ENCODE measurements at regions not wholly inside any gene's neighbourhood (a gene's known extent, or its start where the extent isn't known, plus 50 kb on each side); places are given as distances from the start of the nearest gene placed in this dataset.

- Histone ChIP-seq H3K9me3 (ENCODE audit: control insufficient read depth in 5 of 5, low read length in 5 of 5) (no peaks in the 10 kb centered on the region), H3K4me3 (ENCODE audit: low read depth in 1 of 5, low read length in 5 of 5) (no peak overlapping the region), H3K4me1 (ENCODE audit: control insufficient read depth in 5 of 5, insufficient read depth in 5 of 5, low read length in 5 of 5) (no peaks in the 10 kb centered on the region), H3K9ac (ENCODE audit: low read length in 5 of 5) (no peak overlapping the region), H3K36me3 (ENCODE audit: control insufficient read depth in 5 of 5, insufficient read depth in 5 of 5, low read length in 5 of 5) (no peaks in the 10 kb centered on the region), H3K27me3 (ENCODE audit: control insufficient read depth in 5 of 5, insufficient read depth in 4 of 5, low read length in 5 of 5) (no peaks in the 10 kb centered on the region), H3K27ac (ENCODE audit: low read depth, low read length) (no peak overlapping the region)
Measured at GRCh38 chr7:17546592-17546991, 248.1 kb downstream of the AHR start.

DNA sequence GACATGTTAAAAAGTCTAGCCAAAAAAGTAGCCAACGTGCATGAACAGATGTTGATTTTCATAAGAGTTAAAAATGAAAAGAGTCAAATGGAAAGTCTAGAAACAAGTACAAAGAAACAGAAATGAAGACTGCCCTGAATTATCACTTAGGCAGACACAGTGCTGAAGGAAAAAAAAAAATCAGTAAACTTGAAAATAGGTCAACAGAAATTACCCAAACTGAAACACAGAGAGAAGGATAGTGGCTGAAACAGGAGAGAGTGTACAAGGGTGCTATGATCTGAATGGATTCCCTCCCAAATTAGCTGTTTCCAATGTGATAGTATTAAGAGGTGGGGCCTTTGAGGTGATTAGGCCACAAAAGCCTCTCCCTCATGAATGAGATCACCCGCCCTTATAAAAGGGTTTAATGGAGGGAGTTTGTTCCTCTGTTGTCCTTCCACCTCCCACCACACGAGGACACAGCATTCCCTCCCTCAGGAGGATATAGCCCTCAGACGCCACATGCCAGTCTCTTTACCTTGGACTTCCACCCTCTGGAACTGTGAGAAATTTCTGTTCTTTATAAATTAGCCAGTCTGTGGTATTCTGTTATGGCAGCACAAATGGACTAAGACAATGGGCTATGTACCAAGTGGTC is 249.7 kb downstream of the AHR start:
- Histone ChIP-seq H3K4me3 (ENCODE audit: low read depth in 1 of 5, low read length in 5 of 5) (no peak overlapping the region), H3K9ac (ENCODE audit: low read length in 5 of 5) (no peak overlapping the region), H3K27ac (ENCODE audit: low read depth, low read length) (no peak overlapping the region), H3K4me1 (ENCODE audit: control insufficient read depth in 5 of 5, insufficient read depth in 5 of 5, low read length in 5 of 5) (no peaks in the 10 kb centered on the region), H3K36me3 (ENCODE audit: control insufficient read depth in 5 of 5, insufficient read depth in 5 of 5, low read length in 5 of 5) (no peaks in the 10 kb centered on the region), H3K9me3 (ENCODE audit: control insufficient read depth in 5 of 5, low read length in 5 of 5) (no peaks in the 10 kb centered on the region), H3K27me3 (ENCODE audit: control insufficient read depth in 5 of 5, insufficient read depth in 4 of 5, low read length in 5 of 5) (no peaks in the 10 kb centered on the region)

DNA sequence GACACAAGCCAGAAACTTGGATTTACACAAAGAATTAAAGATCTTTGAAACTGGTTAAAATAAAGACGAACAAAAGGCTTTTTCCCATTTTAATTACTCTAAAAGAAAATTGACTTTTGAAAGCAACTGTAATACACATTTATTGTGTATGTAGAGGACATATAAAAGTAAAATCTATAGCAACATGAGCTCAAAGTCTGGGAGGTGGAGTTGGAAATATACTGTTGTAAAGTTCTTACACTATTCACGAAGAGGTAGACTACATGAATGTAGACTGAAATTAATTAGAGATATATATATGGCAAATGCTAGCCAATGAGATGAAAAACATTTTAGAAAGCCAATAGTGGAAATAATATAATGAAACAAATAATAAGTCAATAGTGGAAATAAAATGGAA is 251.0 kb downstream of the AHR start:
- H3K9me3 ChIP-seq (ENCODE audit: control insufficient read depth in 5 of 5, low read length in 5 of 5): no peaks in the 10 kb centered on the region
- H3K27me3 ChIP-seq (ENCODE audit: control insufficient read depth in 5 of 5, insufficient read depth in 4 of 5, low read length in 5 of 5): no peaks in the 10 kb centered on the region
- no peak overlapping the region for H3K4me3 ChIP-seq (ENCODE audit: low read depth in 1 of 5, low read length in 5 of 5)
- no peaks in the 10 kb centered on the region for H3K36me3 ChIP-seq (ENCODE audit: control insufficient read depth in 5 of 5, insufficient read depth in 5 of 5, low read length in 5 of 5)
- H3K9ac ChIP-seq (ENCODE audit: low read length in 5 of 5): no peak overlapping the region
- no peak overlapping the region for H3K27ac ChIP-seq (ENCODE audit: low read depth, low read length)
- H3K4me1 ChIP-seq (ENCODE audit: control insufficient read depth in 5 of 5, insufficient read depth in 5 of 5, low read length in 5 of 5): no peaks in the 10 kb centered on the region

GRCh38 chr7:17552373-17552772 is 253.9 kb downstream of the AHR start:
- Histone ChIP-seq H3K4me1 (ENCODE audit: control insufficient read depth in 5 of 5, insufficient read depth in 5 of 5, low read length in 5 of 5) (peaks cover 0 to 11% (median 7%) of the 10 kb centered on the region in 5 donors), H3K36me3 (ENCODE audit: control insufficient read depth in 5 of 5, insufficient read depth in 5 of 5, low read length in 5 of 5) (no peaks in the 10 kb centered on the region), H3K27ac (ENCODE audit: low read depth, low read length) (no peak overlapping the region), H3K9me3 (ENCODE audit: control insufficient read depth in 5 of 5, low read length in 5 of 5) (no peaks in the 10 kb centered on the region), H3K9ac (ENCODE audit: low read length in 5 of 5) (no peak overlapping the region), H3K4me3 (ENCODE audit: low read depth in 1 of 5, low read length in 5 of 5) (no peak overlapping the region), H3K27me3 (ENCODE audit: control insufficient read depth in 5 of 5, insufficient read depth in 4 of 5, low read length in 5 of 5) (no peaks in the 10 kb centered on the region)

- H3K4me1 ChIP-seq (ENCODE audit: control insufficient read depth in 5 of 5, insufficient read depth in 5 of 5, low read length in 5 of 5): peaks cover 0 to 17% (median 10%) of the 10 kb centered on the region in 5 donors
- no peak overlapping the region for H3K27ac ChIP-seq (ENCODE audit: low read depth, low read length)
- no peaks in the 10 kb centered on the region for H3K9me3 ChIP-seq (ENCODE audit: control insufficient read depth in 5 of 5, low read length in 5 of 5)
- H3K9ac ChIP-seq (ENCODE audit: low read length in 5 of 5): no peak overlapping the region
- H3K4me3 ChIP-seq (ENCODE audit: low read depth in 1 of 5, low read length in 5 of 5): no peak overlapping the region
- no peaks in the 10 kb centered on the region for H3K27me3 ChIP-seq (ENCODE audit: control insufficient read depth in 5 of 5, insufficient read depth in 4 of 5, low read length in 5 of 5)
- no peaks in the 10 kb centered on the region for H3K36me3 ChIP-seq (ENCODE audit: control insufficient read depth in 5 of 5, insufficient read depth in 5 of 5, low read length in 5 of 5)
Measured at GRCh38 chr7:17552952-17553351, 254.5 kb downstream of the AHR start.

DNA sequence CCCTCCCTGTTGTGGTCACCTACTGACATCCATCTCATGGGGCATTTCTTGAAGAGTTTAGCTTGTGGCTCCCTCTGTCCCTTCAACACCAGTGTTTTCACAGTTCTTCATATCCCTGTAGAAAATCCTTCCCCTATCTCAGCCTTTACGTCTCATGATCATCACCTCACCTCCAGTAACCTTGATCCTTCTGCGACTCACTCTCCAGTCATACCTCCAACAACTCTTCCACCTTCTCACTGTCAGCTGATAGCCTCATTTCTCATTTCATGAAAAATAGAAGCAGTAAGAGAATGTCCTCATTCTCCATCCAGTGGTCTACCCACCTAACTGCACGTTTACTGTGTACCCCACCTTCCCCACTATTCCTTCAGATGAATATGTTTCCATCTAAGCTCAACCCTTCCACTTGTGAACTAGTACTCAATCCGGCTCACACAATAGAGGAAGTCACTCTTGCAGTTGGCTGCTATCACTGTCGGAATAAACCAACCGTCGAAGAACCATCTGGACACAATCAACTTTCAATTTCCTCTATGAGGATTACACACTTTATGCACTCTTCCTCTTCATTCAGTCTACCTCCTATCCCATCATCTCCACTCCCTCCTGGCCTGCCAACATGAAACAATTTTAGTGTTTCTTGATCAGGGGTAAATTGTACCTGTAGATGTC is 256.0 kb downstream of the AHR start:
- no peak overlapping the region for H3K27ac ChIP-seq (ENCODE audit: low read depth, low read length)
- no peaks in the 10 kb centered on the region for H3K36me3 ChIP-seq (ENCODE audit: control insufficient read depth in 5 of 5, insufficient read depth in 5 of 5, low read length in 5 of 5)
- H3K4me1 ChIP-seq (ENCODE audit: control insufficient read depth in 5 of 5, insufficient read depth in 5 of 5, low read length in 5 of 5): peaks cover 0 to 17% (median 10%) of the 10 kb centered on the region in 5 donors
- H3K9ac ChIP-seq (ENCODE audit: low read length in 5 of 5): no peak overlapping the region
- no peak overlapping the region for H3K4me3 ChIP-seq (ENCODE audit: low read depth in 1 of 5, low read length in 5 of 5)
- H3K27me3 ChIP-seq (ENCODE audit: control insufficient read depth in 5 of 5, insufficient read depth in 4 of 5, low read length in 5 of 5): no peaks in the 10 kb centered on the region
- H3K9me3 ChIP-seq (ENCODE audit: control insufficient read depth in 5 of 5, low read length in 5 of 5): no peaks in the 10 kb centered on the region

- H3K27me3 ChIP-seq (ENCODE audit: control insufficient read depth in 5 of 5, insufficient read depth in 4 of 5, low read length in 5 of 5): no peaks in the 10 kb centered on the region
- H3K4me3 ChIP-seq (ENCODE audit: low read depth in 1 of 5, low read length in 5 of 5): no peak overlapping the region
- peak overlapping the region; percentile 1 for H3K27ac ChIP-seq (ENCODE audit: low read depth, low read length)
- H3K9ac ChIP-seq (ENCODE audit: low read length in 5 of 5): no peak overlapping the region
- peaks cover 0 to 17% (median 10%) of the 10 kb centered on the region in 5 donors for H3K4me1 ChIP-seq (ENCODE audit: control insufficient read depth in 5 of 5, insufficient read depth in 5 of 5, low read length in 5 of 5)
- H3K9me3 ChIP-seq (ENCODE audit: control insufficient read depth in 5 of 5, low read length in 5 of 5): no peaks in the 10 kb centered on the region
- H3K36me3 ChIP-seq (ENCODE audit: control insufficient read depth in 5 of 5, insufficient read depth in 5 of 5, low read length in 5 of 5): no peaks in the 10 kb centered on the region
Measured at GRCh38 chr7:17556247-17556956, 257.9 kb downstream of the AHR start.

GRCh38 chr7:17557251-17557671 is 258.8 kb downstream of the AHR start:
- Histone ChIP-seq H3K27me3 (ENCODE audit: control insufficient read depth in 5 of 5, insufficient read depth in 4 of 5, low read length in 5 of 5) (no peaks in the 10 kb centered on the region), H3K4me3 (ENCODE audit: low read depth in 1 of 5, low read length in 5 of 5) (no peak overlapping the region), H3K27ac (ENCODE audit: low read depth, low read length) (peak overlapping the region; percentile 3), H3K4me1 (ENCODE audit: control insufficient read depth in 5 of 5, insufficient read depth in 5 of 5, low read length in 5 of 5) (peaks cover 0 to 17% (median 10%) of the 10 kb centered on the region in 5 donors), H3K9me3 (ENCODE audit: control insufficient read depth in 5 of 5, low read length in 5 of 5) (no peaks in the 10 kb centered on the region), H3K36me3 (ENCODE audit: control insufficient read depth in 5 of 5, insufficient read depth in 5 of 5, low read length in 5 of 5) (no peaks in the 10 kb centered on the region), H3K9ac (ENCODE audit: low read length in 5 of 5) (no peak overlapping the region)

GRCh38 chr7:17558135-17558534 is 259.7 kb downstream of the AHR start:
- no peak overlapping the region for H3K4me3 ChIP-seq (ENCODE audit: low read depth in 1 of 5, low read length in 5 of 5)
- no peak overlapping the region for H3K9ac ChIP-seq (ENCODE audit: low read length in 5 of 5)
- H3K9me3 ChIP-seq (ENCODE audit: control insufficient read depth in 5 of 5, low read length in 5 of 5): no peaks in the 10 kb centered on the region
- no peaks in the 10 kb centered on the region for H3K36me3 ChIP-seq (ENCODE audit: control insufficient read depth in 5 of 5, insufficient read depth in 5 of 5, low read length in 5 of 5)
- H3K27ac ChIP-seq (ENCODE audit: low read depth, low read length): no peak overlapping the region
- peaks cover 0 to 17% (median 10%) of the 10 kb centered on the region in 5 donors for H3K4me1 ChIP-seq (ENCODE audit: control insufficient read depth in 5 of 5, insufficient read depth in 5 of 5, low read length in 5 of 5)
- H3K27me3 ChIP-seq (ENCODE audit: control insufficient read depth in 5 of 5, insufficient read depth in 4 of 5, low read length in 5 of 5): no peaks in the 10 kb centered on the region
